Body of pancreas (tissue), 4 donors: ENCODE measurements at regions not wholly inside any gene's neighbourhood (a gene's known extent, or its start where the extent isn't known, plus 50 kb on each side); places are given as distances from the start of the nearest gene placed in this dataset.

Experiments used
- ATAC-seq: fragments of 150-250 bp; one replicate; pipeline ENCODE4 v1.9.1; 2016
- DNase-seq, 4 donors: peaks; one replicate each; pipeline ENCODE4 v3.0.0-alpha.2; 2019
- H3K27ac ChIP-seq, 4 donors: fragments of 200-600 bp; sonication (generic); 1 replicate in 3 of 4; 2 replicates in 1 of 4; pipeline versions ENCODE4 v1.5.1 to v1.6.1; 2016 to 2019; ENCODE audit warnings: mild to moderate bottlenecking in 1 of 4, mixed read lengths in 1 of 4, moderate library complexity in 1 of 4
- H3K27me3 ChIP-seq, 2 donors: fragments of 200-600 bp; sonication (generic); one replicate each; pipeline ENCODE4 v1.6.0; 2016; ENCODE audit warnings: mild to moderate bottlenecking in 1 of 2
- H3K36me3 ChIP-seq, 2 donors: fragments of 200-600 bp; sonication (generic); replicated peaks in 1 of 2; 2 replicates each; pipeline ENCODE4 v1.5.1; 2016; ENCODE audit warnings: low read depth in 2 of 2; ENCODE audit not compliant: insufficient read depth in 1 of 2
- H3K4me1 ChIP-seq: fragments of 200-600 bp; sonication (generic); one replicate; pipeline ENCODE4 v1.6.0; 2016
- H3K4me3 ChIP-seq, 2 donors: fragments of 200-600 bp; sonication (generic); 1 replicate in 1 of 2; 2 replicates in 1 of 2; pipeline ENCODE4 v1.5.1; 2016 to 2019
- H3K9me3 ChIP-seq, 3 donors: fragments of 200-600 bp; sonication (generic); 1 replicate in 2 of 3; 2 replicates in 1 of 3; pipeline ENCODE4 v1.5.1; 2016
- POLR2A ChIP-seq, 3 donors: fragments of 450-650 bp; IDR thresholded peaks; one replicate each; pipeline ENCODE4 v1.6.1; 2016; ENCODE audit warnings: antibody characterized with exemption in 3 of 3, mild to moderate bottlenecking in 2 of 3
- WGBS, 2 donors: methylation state at CpG; one replicate each; pipeline ENCODE4 v1.1.5; 2017; 5-methylcytosine and 5-hydroxymethylcytosine counted together
- intact Hi-C: fragments of 100-400 bp; cut with DNase I; formaldehyde crosslinking; loops from one replicate; pipeline ENCODE4 v1.15.1; 2023
- TF ChIP-seq, protein P1 (sequence below), 7 experiments: fragments of 450-650 bp in 4 of 7; fragments of 200-600 bp in 3 of 7; sonication (generic) in 3 of 7; IDR thresholded peaks; one replicate each; pipeline ENCODE4 v1.5.1; 2016 to 2019; ENCODE audit warnings: antibody characterized with exemption in 7 of 7

DNA sequence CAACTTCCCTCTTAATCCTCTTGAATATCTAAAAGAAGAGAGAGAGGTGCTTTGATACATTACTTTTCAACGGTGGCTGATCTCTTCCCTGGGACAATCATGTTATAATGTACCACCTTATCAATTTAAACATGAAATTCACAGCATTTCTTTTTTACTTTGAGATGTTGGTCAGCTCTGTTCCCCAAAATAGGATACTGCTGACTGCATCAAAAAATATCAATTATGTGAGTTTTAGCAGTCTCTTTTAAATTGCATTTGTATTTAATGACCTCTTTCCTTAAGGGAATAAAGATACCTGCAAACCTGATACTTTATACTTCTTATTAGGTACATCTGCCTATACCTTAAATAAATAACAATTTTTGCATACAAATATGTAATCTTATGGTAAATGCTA lies 58.4 kb upstream of the MARCHF11 start:
- no peaks in the 10 kb centered on the region for H3K36me3 ChIP-seq
- no peak overlapping the region for H3K4me3 ChIP-seq
- no peaks in the 10 kb centered on the region for H3K9me3 ChIP-seq
- ATAC-seq, result no peak
- H3K27me3 ChIP-seq, result no peaks in the 10 kb centered on the region
- H3K27ac ChIP-seq, result no peak overlapping the region
- 44 to 73% methylated on average over 1 of the region's 1 CpG for WGBS, 2 donors
- H3K4me1 ChIP-seq, result no peaks in the 10 kb centered on the region
- no peak for TF ChIP-seq POLR2A (IDR thresholded peaks at IDR 0.05)
- TF ChIP-seq, protein P1, sequence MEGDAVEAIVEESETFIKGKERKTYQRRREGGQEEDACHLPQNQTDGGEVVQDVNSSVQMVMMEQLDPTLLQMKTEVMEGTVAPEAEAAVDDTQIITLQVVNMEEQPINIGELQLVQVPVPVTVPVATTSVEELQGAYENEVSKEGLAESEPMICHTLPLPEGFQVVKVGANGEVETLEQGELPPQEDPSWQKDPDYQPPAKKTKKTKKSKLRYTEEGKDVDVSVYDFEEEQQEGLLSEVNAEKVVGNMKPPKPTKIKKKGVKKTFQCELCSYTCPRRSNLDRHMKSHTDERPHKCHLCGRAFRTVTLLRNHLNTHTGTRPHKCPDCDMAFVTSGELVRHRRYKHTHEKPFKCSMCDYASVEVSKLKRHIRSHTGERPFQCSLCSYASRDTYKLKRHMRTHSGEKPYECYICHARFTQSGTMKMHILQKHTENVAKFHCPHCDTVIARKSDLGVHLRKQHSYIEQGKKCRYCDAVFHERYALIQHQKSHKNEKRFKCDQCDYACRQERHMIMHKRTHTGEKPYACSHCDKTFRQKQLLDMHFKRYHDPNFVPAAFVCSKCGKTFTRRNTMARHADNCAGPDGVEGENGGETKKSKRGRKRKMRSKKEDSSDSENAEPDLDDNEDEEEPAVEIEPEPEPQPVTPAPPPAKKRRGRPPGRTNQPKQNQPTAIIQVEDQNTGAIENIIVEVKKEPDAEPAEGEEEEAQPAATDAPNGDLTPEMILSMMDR (IDR thresholded peaks at IDR 0.05), result no peak
- intact Hi-C loops, result no loop called here
- no peak for DNase-seq

DNA sequence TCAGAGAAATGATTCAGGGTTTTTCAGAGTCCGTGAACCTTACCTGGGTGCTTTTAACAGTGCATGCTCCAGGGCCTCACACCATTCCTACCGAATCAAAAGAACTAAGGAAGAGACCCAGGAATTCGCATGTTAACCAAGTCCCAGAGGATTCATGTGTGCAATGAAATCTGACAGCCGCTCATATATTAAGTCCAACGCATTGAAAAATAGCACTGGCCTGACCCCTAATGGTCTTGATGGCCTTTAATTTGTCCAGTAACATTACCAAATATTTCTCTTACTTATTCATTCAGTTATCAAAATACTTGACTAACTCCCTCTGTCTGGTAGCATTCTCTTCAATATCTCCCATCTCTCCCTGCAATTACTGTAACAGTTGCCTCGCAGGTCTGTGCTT lies 55.0 kb upstream of the MARCHF11 start:
- Histone ChIP-seq H3K36me3 (no peaks in the 10 kb centered on the region), H3K9me3 (no peaks in the 10 kb centered on the region), H3K4me3 (no peak overlapping the region), H3K4me1 (no peaks in the 10 kb centered on the region), H3K27me3 (no peaks in the 10 kb centered on the region), H3K27ac (no peak overlapping the region)
- DNase-seq (no peak), ATAC-seq (no peak)
- 77 to 87% methylated on average over 6 of the region's 6 CpGs for WGBS, 2 donors
- TF ChIP-seq, protein P1 (IDR thresholded peaks at IDR 0.05), result no peak
- no peak for TF ChIP-seq POLR2A (IDR thresholded peaks at IDR 0.05)
- intact Hi-C loops, result no loop called here

DNA sequence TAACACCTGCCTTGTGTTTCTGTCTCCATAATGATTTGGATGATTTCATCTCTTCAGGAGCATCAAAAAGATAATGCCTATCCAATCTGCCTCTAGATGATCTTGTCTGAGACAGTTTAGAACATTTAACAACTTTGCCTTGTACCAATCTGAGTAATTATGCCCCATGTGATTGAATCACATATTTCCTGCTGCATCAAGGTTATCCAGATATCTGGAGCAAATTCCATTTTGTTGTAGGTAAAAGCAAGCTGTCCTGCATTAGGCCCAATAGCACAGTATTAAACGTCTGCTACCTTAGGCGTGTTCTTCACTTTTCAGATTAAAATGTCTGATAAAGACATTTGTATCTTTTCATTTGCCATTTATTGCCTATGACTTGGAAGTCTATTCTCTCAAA lies 54.1 kb upstream of the MARCHF11 start:
- no peaks in the 10 kb centered on the region for H3K9me3 ChIP-seq
- DNase-seq, result no peak
- H3K27ac ChIP-seq, result no peak overlapping the region
- H3K27me3 ChIP-seq, result no peaks in the 10 kb centered on the region
- no peak for ATAC-seq
- no peak overlapping the region for H3K4me3 ChIP-seq
- H3K4me1 ChIP-seq, result no peaks in the 10 kb centered on the region
- 78 to 85% methylated on average over 2 of the region's 2 CpGs for WGBS, 2 donors
- H3K36me3 ChIP-seq, result no peaks in the 10 kb centered on the region
- TF ChIP-seq, protein P1 (IDR thresholded peaks at IDR 0.05), result no peak
- no peak for TF ChIP-seq POLR2A (IDR thresholded peaks at IDR 0.05)
- intact Hi-C loops, result no loop called here

DNA sequence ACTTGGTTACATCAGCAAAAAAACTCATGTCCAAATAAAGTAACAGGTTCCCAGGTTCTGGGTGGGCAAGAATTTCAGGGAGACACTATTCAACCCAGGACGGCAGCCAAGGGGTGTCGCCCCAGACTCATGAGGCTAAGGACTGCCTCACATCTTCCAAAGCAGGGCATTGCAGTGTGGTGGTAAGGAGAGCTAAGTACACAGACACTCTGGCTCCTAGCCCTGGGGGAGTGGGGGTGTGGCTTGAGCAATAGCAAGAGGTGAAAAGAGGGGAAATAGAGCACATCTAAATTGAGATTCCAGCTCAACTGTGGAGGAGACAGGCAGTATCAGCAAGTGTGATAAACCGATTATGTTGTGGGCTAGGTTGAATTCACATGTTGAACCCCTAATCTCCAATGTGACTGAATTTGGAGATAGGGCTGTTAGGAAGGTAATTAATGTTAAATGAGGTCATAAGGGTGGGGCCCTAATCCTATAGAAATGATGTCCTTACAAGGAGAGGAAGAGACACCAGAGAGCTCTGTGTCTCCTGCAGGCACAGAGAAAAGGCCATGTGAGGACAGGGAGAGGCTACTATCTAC lies 49.9 kb upstream of the MARCHF11 start:
- Histone ChIP-seq H3K4me3 (no peak overlapping the region), H3K27me3 (no peaks in the 10 kb centered on the region), H3K27ac (no peak overlapping the region), H3K4me1 (no peaks in the 10 kb centered on the region), H3K36me3 (no peaks in the 10 kb centered on the region), H3K9me3 (no peaks in the 10 kb centered on the region)
- TF ChIP-seq, protein P1 (IDR thresholded peaks at IDR 0.05), result no peak
- TF ChIP-seq POLR2A (IDR thresholded peaks at IDR 0.05), result no peak
- ATAC-seq, result no peak
- intact Hi-C loops, result no loop called here
- DNase-seq, result no peak
- WGBS, 2 donors, result 73 to 88% methylated on average over 3 of the region's 3 CpGs
